ENCODE measurements at regions not wholly inside any gene's neighbourhood (a gene's known extent, or its start where the extent isn't known, plus 50 kb on each side); places are given as distances from the start of the nearest gene placed in this dataset.
"Not testable (repeated sequence)": the region's sequence is repeated elsewhere in the genome, so short reads cannot be mapped to it uniquely, and the experiment has no call there.

- no peak for DNase-seq (ENCODE audit: low spot score)
Measured at GRCh38 chr4:43619219-43619618, 726.7 kb downstream of the GRXCR1 start.

- DNase-seq (ENCODE audit: low spot score) = not testable (repeated sequence)
Measured at GRCh38 chr4:43637893-43638292, 745.4 kb downstream of the GRXCR1 start.

- no peak for DNase-seq (ENCODE audit: low spot score)
Measured at GRCh38 chr4:43651991-43652390, 759.5 kb downstream of the GRXCR1 start.

GRCh38 chr4:43659547-43659946, 767.0 kb downstream of the GRXCR1 start:
- DNase-seq (ENCODE audit: low spot score) = not testable (repeated sequence)

- not testable (repeated sequence) for DNase-seq (ENCODE audit: low spot score)
Measured at GRCh38 chr4:43672265-43672885, 776.2 kb downstream of the KCTD8 start.

GRCh38 chr4:43680421-43680820, 768.2 kb downstream of the KCTD8 start:
- no peak for DNase-seq (ENCODE audit: low spot score)

DNA sequence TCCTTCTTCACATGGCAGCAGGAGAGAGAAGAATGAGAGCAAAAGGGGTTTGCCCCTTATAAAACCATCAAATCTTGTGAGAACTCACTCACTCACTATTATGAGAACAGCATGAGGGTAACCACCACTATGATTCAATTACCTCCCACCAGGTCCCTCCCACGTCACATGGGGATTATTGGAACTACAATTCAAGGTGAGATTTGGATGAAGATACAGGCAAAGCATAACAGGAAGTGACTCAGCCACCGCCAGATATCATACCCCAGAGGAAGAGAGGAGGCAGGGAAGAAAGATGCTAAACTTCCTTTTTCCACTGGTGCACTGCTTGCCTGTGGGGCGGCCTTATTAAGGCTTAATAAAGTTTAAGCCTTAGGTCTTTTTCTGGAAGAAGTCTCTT, 766.1 kb downstream of the KCTD8 start:
- no peak for DNase-seq (ENCODE audit: low spot score)

DNA sequence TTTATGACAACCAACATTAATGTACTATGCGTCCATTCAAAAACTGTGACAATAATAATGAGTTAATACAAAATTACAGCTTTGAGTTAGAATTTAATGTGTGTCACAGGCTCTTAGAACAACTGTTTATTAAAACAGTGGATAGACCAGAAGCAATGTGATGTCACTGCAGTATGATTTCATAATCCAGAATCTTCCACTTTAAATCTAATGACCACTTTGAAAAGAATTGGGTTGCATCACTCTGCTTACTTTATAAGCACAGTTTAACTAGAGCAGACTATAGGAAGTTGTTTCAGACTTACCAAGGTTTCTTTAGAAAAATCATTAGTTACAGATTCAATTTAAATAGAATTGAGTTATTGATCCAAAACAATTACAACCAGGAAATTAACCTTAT, 758.5 kb downstream of the KCTD8 start:
- no peak for DNase-seq (ENCODE audit: low spot score)

GRCh38 chr4:43693876-43694275, 754.7 kb downstream of the KCTD8 start:
- DNase-seq (ENCODE audit: low spot score) = no peak

DNA sequence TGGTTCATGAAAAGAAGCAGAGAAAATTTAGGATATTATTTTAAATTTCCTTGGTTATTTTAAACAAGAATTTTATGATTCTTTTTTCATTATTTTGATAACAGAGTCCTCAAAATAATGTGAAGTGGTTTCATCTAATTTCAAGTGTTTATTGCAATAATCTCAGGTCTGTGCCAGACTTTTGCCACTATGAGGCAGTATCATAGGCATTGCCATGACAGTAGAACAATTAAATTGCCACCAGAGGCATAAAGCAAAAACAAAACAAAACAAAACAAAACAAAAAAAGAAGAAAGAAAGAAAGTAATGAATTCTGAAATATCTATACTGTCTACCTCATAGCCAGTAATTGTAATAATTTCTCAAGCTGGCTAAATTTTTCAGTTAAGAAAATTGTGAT, 739.2 kb downstream of the KCTD8 start:
- no peak for DNase-seq (ENCODE audit: low spot score)

DNA sequence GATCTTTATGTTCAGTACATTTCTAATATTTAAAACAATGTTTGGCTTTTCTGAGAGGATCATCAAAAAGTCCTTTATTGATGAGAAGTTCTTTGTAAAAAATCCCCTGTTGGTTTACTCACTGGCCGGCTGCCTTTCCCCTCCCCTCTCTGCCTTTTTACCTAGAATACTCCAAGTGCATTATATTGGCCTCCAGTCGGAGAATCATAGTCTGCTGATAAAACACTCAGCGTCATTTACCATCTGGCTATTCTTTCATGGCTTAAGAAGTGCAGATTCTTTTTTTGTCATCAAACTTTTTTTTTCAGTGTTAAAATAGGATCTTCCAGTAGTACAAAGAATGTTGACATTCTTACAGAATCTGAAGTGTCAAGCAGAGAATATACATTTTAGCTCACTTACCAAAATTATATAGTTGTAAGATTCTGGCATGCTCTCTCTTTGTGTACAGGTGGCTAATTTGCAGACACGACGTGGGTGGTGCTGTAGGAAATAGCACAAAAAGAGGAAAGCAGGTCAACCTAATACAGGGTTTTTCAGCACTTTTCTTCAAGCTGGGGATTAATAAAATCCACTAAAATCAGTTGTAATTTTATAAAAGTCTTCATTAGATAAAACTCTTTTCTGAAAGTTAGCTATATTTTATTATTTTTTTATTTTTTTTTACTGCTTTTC, 731.8 kb downstream of the KCTD8 start:
- DNase-seq (ENCODE audit: low spot score) = no peak

DNA sequence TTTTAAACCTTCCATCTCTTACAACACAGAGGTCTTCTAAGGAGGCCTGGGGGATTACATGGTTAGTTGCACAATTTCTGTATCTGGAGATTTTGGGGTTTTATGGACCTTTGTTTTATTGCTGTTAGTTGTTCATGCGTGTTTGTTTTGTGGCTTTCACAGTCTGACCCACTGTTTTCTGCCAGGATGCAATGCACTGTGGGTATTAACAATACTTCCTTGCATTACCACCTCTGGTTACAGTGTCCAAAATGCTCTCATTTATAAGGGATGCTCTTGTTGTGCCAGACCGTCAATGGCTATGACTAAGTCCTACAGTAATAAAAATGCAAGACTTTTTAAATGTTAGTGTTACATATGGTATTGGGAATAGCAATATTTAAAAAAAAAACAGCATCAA, 730.2 kb downstream of the KCTD8 start:
- DNase-seq (ENCODE audit: low spot score) = no peak

GRCh38 chr4:43732829-43733426, 715.7 kb downstream of the KCTD8 start:
- DNase-seq (ENCODE audit: low spot score) = no peak

DNA sequence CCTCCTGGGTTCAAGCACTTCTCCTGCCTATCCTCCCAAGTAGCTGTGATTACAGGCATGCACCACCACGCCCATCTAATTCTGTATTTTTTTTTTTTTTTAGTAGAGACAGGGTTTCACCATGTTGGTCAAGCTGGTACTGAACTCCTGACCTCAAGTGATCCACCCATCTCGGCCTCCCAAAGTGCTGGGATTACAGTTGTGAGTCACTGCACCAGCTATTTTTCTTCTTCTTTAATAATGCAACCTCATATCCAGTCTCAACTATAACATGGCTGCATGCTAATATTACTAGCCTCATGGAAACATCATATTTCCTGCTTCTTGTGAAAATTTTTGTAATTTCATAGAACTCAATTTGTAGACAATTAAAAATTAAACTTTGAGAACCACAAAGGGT, 706.5 kb downstream of the KCTD8 start:
- no peak for DNase-seq (ENCODE audit: low spot score)

GRCh38 chr4:43754566-43754965, 694.0 kb downstream of the KCTD8 start:
- DNase-seq (ENCODE audit: low spot score) = no peak

DNA sequence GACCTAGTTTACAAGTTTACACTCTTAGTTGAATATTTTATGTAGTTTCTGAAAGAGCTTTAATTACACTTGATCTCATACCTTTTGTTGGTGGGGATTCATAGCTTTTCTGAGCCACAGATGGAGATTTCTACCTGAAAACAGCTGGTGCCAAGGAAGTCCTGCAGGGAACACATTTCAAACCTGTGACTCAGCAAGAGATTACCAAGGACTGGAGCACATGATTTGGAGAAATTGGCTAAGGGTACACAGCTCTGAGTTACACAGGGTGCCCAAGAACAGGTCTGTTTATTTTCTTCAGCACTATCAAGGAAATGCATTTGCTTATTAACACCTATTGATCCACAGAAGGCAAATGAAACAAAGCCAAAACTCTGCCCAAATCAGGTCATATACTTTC, 691.5 kb downstream of the KCTD8 start:
- no peak for DNase-seq (ENCODE audit: low spot score)

DNA sequence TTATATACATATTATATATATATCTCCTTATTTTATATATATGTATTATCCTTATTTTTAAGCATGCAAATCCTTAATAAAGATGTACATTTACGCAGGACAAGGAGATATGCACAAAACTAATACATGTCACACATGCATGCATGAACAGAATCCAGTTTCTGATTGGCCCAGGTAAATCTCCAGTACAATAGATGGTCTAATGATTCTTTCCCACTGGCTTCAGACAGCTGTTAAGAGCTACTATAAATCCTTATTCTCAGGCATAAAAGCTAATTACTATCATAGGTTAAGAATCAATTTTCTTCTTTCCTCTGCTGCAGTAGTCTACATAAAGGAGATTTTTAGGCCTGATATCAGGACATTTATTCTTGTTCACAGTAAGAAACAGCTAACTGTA, 689.8 kb downstream of the KCTD8 start:
- DNase-seq (ENCODE audit: low spot score) = no peak

DNA sequence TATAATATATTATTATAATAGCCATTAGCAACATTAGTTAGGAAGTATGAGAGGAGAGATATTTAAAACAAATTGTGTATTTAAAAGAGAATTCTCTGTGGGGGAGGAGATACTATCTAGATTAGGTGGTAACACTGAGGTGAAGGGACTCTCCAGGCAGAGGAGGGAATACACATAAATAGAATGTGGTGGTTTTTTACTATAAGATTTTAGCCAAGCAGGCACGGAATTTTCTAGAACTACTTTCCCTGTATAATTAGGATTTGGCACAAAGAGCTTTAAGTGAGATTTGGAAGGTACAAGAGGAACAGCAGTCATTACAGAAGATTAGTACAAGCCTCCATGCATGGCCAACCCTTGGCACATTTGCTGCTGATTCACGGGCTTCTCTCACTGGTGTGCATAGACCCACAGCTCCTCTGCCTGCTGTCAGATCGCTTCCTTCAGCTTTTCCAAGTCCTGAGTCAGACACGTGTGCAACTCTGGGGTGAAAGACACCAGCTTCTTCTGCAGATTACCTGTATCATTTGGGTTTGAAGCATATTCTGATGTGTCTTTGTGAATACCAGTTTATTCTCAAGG, 685.5 kb downstream of the KCTD8 start:
- DNase-seq (ENCODE audit: low spot score) = no peak

DNA sequence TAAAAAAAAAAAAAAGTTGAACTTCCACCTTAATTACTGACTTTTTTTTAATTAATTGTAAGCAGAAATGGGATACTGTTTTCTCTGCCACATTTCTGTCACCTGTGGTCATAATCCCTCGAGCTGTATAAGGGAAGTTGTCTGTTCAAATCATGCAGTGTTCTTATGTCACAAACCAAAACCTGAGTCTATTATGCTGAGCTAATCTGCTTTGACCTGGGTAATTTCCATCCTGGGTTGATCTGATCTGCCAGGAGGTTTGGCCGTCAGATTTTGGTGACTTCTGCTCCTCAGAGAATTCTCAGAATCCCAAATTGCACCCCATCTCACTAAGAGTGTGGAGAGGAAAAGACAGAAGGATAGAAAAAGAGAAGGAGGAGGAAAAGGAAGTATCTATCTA, 683.1 kb downstream of the KCTD8 start:
- no peak for DNase-seq (ENCODE audit: low spot score)

GRCh38 chr4:43766648-43767047, 682.0 kb downstream of the KCTD8 start:
- DNase-seq (ENCODE audit: low spot score) = no peak

- DNase-seq (ENCODE audit: low spot score) = peak; percentile 2
Measured at GRCh38 chr4:43776371-43776770, 672.2 kb downstream of the KCTD8 start.

DNA sequence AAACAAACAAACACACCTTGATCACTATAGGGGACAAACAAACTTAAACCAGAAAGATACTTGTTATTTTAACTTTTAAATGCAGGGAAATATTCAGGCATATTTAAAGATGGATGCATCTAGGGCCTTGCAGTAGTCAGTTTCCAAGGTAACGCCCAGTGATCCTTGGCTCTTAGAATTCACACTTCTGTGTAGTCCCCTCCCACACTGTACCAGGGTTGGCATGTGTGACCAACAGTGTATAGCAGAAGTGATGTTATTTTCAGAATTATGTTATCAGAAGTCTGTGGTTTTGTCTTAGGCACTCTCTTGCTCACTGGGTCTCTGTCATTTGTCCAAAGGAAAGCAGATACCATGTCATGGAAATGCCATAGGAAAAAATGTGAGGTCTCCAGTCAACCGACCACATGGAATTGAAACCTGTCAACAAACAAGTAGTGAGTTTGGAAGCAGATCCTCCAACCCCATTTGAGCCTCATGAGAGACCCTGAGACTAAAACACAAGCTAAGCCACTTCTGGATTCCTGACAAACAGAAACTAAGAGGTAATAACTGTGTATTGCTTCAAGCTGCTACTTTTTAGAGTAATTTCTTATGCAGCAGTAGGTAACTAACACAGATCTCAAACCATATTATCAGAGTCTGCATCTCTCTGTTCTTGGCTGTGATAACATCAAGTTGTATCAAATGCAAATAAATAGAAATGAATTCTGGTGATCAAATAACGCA, 670.3 kb downstream of the KCTD8 start:
- no peak for DNase-seq (ENCODE audit: low spot score)

DNA sequence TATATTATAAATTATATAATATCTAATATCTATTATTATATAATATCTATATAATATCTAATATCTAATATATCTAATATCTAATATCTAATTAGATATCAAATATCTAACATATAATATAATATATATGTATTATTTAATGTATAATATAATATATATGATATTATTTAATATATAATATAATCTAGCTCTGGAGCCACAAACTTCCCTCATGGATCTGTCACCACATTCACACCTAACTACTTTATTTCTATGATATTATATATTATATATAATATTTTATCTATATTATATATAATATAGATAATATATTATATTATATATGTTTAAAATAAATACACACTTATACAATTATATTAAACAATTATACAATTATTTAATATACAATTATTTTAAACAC, 667.5 kb downstream of the KCTD8 start:
- DNase-seq (ENCODE audit: low spot score) = no peak

Data from SW480 (cell line).